HCT116 (cell line): ENCODE measurements at regions not wholly inside any gene's neighbourhood (a gene's known extent, or its start where the extent isn't known, plus 50 kb on each side); places are given as distances from the start of the nearest gene placed in this dataset.

Experiments used
- CEBPB ChIP-seq: IDR thresholded peaks from 2 replicates; pipeline ENCODE4 v1.6.1; 2012; ENCODE audit warnings: low read depth
- CTCF ChIP-seq, 3 experiments: fragments of 200-600 bp in 1 of 3; sonication (generic) in 1 of 3; IDR thresholded peaks in 2 of 3; conservative IDR thresholded peaks in 1 of 3; 2 replicates each; pipeline ENCODE4 v1.5.1; 2012 to 2017; ENCODE audit warnings: low read depth in 2 of 3, low read length in 2 of 3, antibody characterized with exemption in 1 of 3, borderline replicate concordance in 1 of 3, control low read depth in 1 of 3, mild to moderate bottlenecking in 1 of 3, mixed read lengths in 1 of 3, mixed run types in 1 of 3, moderate library complexity in 1 of 3; ENCODE audit not compliant: insufficient read depth in 1 of 3
- EZH2 ChIP-seq: fragments of 200-600 bp; sonication (generic); IDR thresholded peaks from 2 replicates; pipeline ENCODE4 v1.6.1; 2017; ENCODE audit warnings: antibody characterized with exemption, mixed run types
- EZH2phosphoT487 ChIP-seq: fragments of 200-600 bp; IDR thresholded peaks from 2 replicates; pipeline ENCODE4 v1.6.1; 2018; ENCODE audit warnings: antibody characterized with exemption, borderline replicate concordance
- FOSL1 ChIP-seq: IDR thresholded peaks from 2 replicates; pipeline ENCODE4 v1.6.1; 2012; ENCODE audit warnings: low read depth
- POLR2A ChIP-seq: IDR thresholded peaks from 2 replicates; pipeline ENCODE4 v1.7.0; 2011; ENCODE audit warnings: borderline replicate concordance; ENCODE audit not compliant: insufficient read depth, insufficient read length; ENCODE audit errors: extremely low read depth
- POLR2AphosphoS5 ChIP-seq: IDR thresholded peaks from 2 replicates; pipeline ENCODE4 v1.6.1; 2011; ENCODE audit warnings: mild to moderate bottlenecking, low read depth, low read length, moderate library complexity
- RAD21 ChIP-seq: IDR thresholded peaks from 2 replicates; pipeline ENCODE4 v1.6.1; 2012; ENCODE audit warnings: low read depth, mild to moderate bottlenecking
- REST ChIP-seq: IDR thresholded peaks from 2 replicates; pipeline ENCODE4 v1.6.1; 2012; ENCODE audit warnings: low read depth
- SIN3A ChIP-seq: IDR thresholded peaks from 2 replicates; pipeline ENCODE4 v1.6.1; 2012; ENCODE audit warnings: low read depth
- ZBTB33 ChIP-seq: IDR thresholded peaks from 2 replicates; pipeline ENCODE4 v1.6.1; 2011; ENCODE audit warnings: mild to moderate bottlenecking, low read length, moderate library complexity; ENCODE audit not compliant: insufficient replicate concordance; ENCODE audit errors: extremely low read depth
- ZFX ChIP-seq: fragments of 450-650 bp; IDR thresholded peaks from 2 replicates; pipeline ENCODE4 v1.6.1; 2017
- ZNF274 ChIP-seq: fragments of 200-500 bp; sonication (Bioruptor generic); IDR thresholded peaks from 2 replicates; pipeline ENCODE4 v1.6.1; 2014; ENCODE audit warnings: mild to moderate bottlenecking, low read depth, low read length, inconsistent platforms

- TF ChIP-seq POLR2A, result no peak
- no peak for TF ChIP-seq POLR2AphosphoS5
- no peak for TF ChIP-seq CTCF (IDR thresholded peaks at IDR 0.05 in 2 of 3, conservative IDR thresholded peaks at IDR 0.05 in 1 of 3; ENCODE audit: borderline replicate concordance in 1 of 3, insufficient read depth in 1 of 3, low read depth in 2 of 3, low read length in 2 of 3)
- TF ChIP-seq EZH2, result no peak
- no peak for TF ChIP-seq ZBTB33
- no peak for TF ChIP-seq REST
- TF ChIP-seq RAD21, result no peak
- TF ChIP-seq ZNF274, result no peak
- TF ChIP-seq ZFX, result no peak
- no peak for TF ChIP-seq CEBPB
- TF ChIP-seq FOSL1, result no peak
- TF ChIP-seq SIN3A, result no peak
- TF ChIP-seq EZH2phosphoT487, result no peak
These were observed 80.3 kb downstream of the CDO1 start for GRCh38 chr5:115736004-115736689.
